Pancreas (tissue), 10 donors: ENCODE measurements at regions not wholly inside any gene's neighbourhood (a gene's known extent, or its start where the extent isn't known, plus 50 kb on each side); places are given as distances from the start of the nearest gene placed in this dataset.
A peak's percentile ranks its signal among the peaks of the same experiment; 100 is the strongest.

ENCODE experiments used
- ATAC-seq, 4 donors: fragments of 200-7000 bp; cut with Tn5 transposase; one replicate each; pipeline versions ENCODE4 v1.8.0 to v1.9.1; 2020; ENCODE audit warnings: mild to moderate bottlenecking in 4 of 4, moderate library complexity in 4 of 4
- DNase-seq, 6 donors: peaks; one replicate each; pipeline ENCODE4 v3.0.0-alpha.2; 2020
- FAIRE-seq: peaks from 2 replicates; lab custom pipeline; 2012; peaks lifted over from hg19 to GRCh38; lab: Jason Lieb, UNC
- H3K27ac ChIP-seq, 4 donors: fragments of 200-600 bp; sonication (generic); 1 replicate in 3 of 4; 2 replicates in 1 of 4; pipeline versions ENCODE4 v1.5.0 to v1.8.0; 2020
- H3K27me3 ChIP-seq, 4 donors: fragments of 200-600 bp; one replicate each; pipeline ENCODE4 v1.8.0; 2021
- H3K36me3 ChIP-seq, 3 donors: fragments of 200-600 bp; sonication (generic) in 1 of 3; one replicate each; pipeline versions ENCODE4 v1.5.0 to v1.8.0; 2020 to 2021
- H3K4me1 ChIP-seq, 3 donors: fragments of 200-600 bp; one replicate each; pipeline ENCODE4 v1.8.0; 2021
- H3K4me3 ChIP-seq, 4 donors: fragments of 200-600 bp; sonication (generic) in 2 of 4; one replicate each; pipeline versions ENCODE4 v1.5.0 to v1.8.0; 2020 to 2021
- H3K9me3 ChIP-seq, 4 donors: fragments of 200-600 bp; one replicate each; pipeline ENCODE4 v1.8.0; 2021
- WGBS, 2 donors: extraction: QIAGEN DNeasy Blood & Tissue Kit; methylation state at CpG; one replicate each; pipeline ENCODE4 v1.1.7; 2013; 5-methylcytosine and 5-hydroxymethylcytosine counted together
- intact Hi-C, 3 donors: fragments of 100-400 bp; cut with DNase I; formaldehyde crosslinking; loops; one replicate each; pipeline versions ENCODE4 v1.11.1 to v1.14.2; 2022
- TF ChIP-seq, protein P1 (sequence below), 4 donors: fragments of 200-600 bp; sonication (generic) in 3 of 4; IDR thresholded peaks; one replicate each; pipeline versions ENCODE4 v1.5.0 to v1.8.0; 2021; ENCODE audit warnings: antibody characterized with exemption in 4 of 4
- donor health status: healthy with polysubstance abuse.
- donor health status: DM: no; HTN: no; CAD: no; lungs with moderate emphysema.
- donor health status: DM: no; HTN: no; CAD: no.
- donor health status: control.
- donor health status: control.
- donor health status: Bipolar disorder and iron deficiency.
- donor health status: DM: yes; HTN: yes; CAD: no.
- donor health status: DM: no; HTN: no; CAD: no.
- donor health status: DM: no; HTN: no; CAD: no.
- donor health status: DM: yes; HTN: yes; CAD: no.

DNA sequence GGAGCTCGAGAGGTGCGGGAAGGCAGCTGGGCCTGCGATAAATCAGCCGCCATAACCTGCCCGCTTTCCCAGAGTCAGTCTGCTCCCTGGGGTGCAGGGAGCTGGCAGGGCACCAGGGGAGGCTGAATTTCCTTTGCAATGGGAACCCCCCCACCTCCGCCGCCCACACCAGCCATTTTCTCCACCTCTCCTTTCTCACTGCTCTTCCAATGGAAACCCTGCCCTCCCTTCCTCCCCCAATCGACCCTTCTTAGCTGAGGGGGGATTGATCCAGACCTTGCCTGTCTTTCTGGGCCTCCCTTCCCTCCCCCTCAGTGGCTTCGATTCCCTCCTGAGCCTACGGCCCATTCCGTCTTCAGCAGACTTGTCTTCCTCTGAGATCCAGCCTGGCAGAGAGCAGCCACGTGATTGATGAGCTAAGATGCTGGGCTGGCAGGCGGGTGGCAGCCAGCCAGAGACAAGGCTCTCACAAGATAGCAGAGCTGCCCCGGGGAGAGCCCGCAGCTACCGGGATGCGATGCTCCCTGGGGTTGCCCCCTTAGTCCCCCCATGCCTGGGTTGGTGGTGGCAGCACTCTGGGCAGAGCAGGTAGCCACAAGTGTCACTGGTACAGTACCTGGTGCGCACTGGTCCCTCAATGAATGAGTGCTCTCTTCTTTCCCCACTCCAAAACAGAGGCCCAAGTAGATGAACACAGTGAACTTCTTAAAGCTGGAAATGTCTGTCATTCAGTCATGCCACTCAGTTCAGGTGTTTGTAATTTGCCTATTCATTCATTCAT, 53.7 kb upstream of the FABP6 start:
- TF ChIP-seq, protein P1, sequence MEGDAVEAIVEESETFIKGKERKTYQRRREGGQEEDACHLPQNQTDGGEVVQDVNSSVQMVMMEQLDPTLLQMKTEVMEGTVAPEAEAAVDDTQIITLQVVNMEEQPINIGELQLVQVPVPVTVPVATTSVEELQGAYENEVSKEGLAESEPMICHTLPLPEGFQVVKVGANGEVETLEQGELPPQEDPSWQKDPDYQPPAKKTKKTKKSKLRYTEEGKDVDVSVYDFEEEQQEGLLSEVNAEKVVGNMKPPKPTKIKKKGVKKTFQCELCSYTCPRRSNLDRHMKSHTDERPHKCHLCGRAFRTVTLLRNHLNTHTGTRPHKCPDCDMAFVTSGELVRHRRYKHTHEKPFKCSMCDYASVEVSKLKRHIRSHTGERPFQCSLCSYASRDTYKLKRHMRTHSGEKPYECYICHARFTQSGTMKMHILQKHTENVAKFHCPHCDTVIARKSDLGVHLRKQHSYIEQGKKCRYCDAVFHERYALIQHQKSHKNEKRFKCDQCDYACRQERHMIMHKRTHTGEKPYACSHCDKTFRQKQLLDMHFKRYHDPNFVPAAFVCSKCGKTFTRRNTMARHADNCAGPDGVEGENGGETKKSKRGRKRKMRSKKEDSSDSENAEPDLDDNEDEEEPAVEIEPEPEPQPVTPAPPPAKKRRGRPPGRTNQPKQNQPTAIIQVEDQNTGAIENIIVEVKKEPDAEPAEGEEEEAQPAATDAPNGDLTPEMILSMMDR (IDR thresholded peaks at IDR 0.05) = no peak
- FAIRE-seq (no peak), DNase-seq (no peak), ATAC-seq (peak in 3 of 4 donors; percentile 22 to 65 (median 28))
- Histone ChIP-seq H3K27ac (no peak overlapping the region), H3K4me3 (no peak overlapping the region), H3K36me3 (no peaks in the 10 kb centered on the region), H3K27me3 (no peaks in the 10 kb centered on the region), H3K4me1 (no peaks in the 10 kb centered on the region), H3K9me3 (no peaks in the 10 kb centered on the region)
- WGBS, 2 donors = 67 to 71% methylated on average over 18 of the region's 18 CpGs
- intact Hi-C loops = no loop called here

DNA sequence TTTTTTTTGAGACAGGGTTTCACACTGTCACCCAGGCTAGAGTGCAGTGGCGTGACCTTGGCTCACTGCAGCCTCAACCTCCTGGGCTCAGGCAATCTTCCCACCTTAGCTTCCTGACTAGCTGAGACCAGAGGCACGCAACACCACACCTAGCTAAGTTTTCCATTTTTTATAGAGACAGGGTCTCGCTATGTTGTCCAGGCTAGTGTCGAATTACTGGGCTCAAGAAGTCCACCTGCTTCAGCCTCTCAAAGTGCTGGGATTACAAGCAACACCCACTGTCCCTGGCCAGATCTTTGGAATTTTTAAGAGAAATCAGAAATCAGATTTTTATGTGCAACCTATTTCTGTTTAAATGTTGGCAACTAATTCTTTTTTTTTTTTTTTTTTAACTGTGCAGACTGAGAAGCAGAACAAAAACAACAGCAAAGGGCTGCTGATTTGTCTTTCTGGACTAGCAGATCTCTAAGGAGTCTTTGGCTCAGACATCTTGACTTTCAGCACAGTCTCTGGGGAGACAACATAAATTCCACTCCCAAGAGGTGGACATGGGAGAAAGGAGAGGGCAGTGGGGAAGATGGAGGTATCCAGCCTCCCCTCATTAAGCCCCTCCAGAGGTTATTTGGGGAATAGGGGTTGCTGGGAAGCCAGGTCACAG, 54.4 kb upstream of the FABP6 start:
- TF ChIP-seq, protein P1 (IDR thresholded peaks at IDR 0.05) = no peak
- intact Hi-C loops = no loop called here
- ATAC-seq (no peak), FAIRE-seq (no peak), DNase-seq (no peak)
- WGBS, 2 donors = 79 to 82% methylated on average over 4 of the region's 4 CpGs
- no peak overlapping the region for H3K27ac ChIP-seq
- H3K9me3 ChIP-seq = no peaks in the 10 kb centered on the region
- H3K27me3 ChIP-seq = no peaks in the 10 kb centered on the region
- no peak overlapping the region for H3K4me3 ChIP-seq
- H3K36me3 ChIP-seq = no peaks in the 10 kb centered on the region
- no peaks in the 10 kb centered on the region for H3K4me1 ChIP-seq

DNA sequence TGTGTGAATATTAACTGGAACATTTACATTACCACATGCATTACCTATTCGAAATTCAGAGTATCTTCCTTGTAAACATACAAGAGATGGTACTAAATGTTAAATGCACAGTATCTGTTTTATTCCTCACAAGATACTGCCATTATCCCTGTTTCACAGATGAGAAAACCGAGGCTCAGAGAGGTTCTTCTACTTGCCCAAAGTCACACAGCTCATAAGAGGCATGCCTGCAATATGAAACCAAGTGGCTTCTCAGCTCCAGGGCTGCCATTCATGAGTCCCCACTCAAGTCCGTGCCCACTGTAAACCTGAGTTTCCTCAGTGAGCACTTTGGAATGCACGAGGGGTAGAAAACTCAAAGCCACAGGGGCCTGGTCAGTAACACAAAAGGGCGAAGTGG, 55.0 kb upstream of the FABP6 start:
- intact Hi-C loops = no loop called here
- FAIRE-seq (no peak), DNase-seq (no peak)

DNA sequence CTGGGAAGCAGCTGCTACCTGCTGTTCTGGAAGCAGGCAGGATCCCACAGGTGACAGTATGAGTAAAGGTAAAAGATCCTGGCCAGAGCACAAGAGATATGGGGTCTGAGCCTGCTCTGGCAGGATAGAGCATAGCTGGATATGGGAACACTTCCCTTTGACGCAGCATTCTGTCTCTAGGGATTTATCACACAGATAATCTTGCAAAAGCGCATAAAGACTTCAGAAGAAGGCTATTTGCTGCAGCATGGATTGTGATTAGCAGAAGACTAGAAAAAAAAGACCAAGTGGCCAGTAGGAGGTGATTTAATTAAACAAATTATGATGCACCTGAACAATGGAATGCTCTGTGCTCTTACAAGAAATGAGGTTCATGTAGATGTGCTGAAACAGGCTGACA, 52.4 kb upstream of the PWWP2A start:
- no peaks in the 10 kb centered on the region for H3K27me3 ChIP-seq
- H3K9me3 ChIP-seq = no peaks in the 10 kb centered on the region
- ATAC-seq = no peak
- DNase-seq = no peak
- H3K27ac ChIP-seq = no peak overlapping the region
- no peaks in the 10 kb centered on the region for H3K36me3 ChIP-seq
- H3K4me3 ChIP-seq = no peak overlapping the region
- 35 to 41% methylated on average over 2 of the region's 2 CpGs for WGBS, 2 donors
- H3K4me1 ChIP-seq = no peaks in the 10 kb centered on the region
- no peak for FAIRE-seq
- intact Hi-C loops = no loop called here
- TF ChIP-seq, protein P1 (IDR thresholded peaks at IDR 0.05) = no peak

More for the DNA sequence above, 55.0 kb upstream of the FABP6 start:
- no peak overlapping the region for H3K4me3 ChIP-seq
- WGBS, 2 donors = 74 to 79% methylated on average over 5 of the region's 5 CpGs
- TF ChIP-seq, protein P1 (IDR thresholded peaks at IDR 0.05) = no peak
- no peaks in the 10 kb centered on the region for H3K4me1 ChIP-seq
- H3K27ac ChIP-seq = no peak overlapping the region
- H3K9me3 ChIP-seq = no peaks in the 10 kb centered on the region
- H3K27me3 ChIP-seq = no peaks in the 10 kb centered on the region
- ATAC-seq = no peak
- no peaks in the 10 kb centered on the region for H3K36me3 ChIP-seq

DNA sequence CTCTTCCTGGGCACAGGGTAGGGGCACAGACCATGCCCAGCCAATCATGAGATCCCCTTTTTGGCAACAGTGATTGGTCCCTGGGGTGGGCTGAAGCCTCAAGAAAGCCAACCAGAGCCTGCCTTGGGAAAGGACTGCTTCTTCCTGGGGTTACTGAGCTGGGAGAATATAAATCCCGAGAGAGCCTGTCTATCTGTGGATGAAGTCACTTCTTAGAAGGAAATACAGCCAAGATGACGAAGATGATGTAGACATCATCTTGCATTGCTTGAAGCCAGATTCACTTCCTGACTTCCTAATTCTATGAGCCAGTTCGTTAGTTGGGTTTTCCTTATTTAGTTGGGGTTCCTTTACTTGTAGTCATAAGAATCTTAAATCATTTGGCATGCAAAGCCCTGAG, 50.1 kb upstream of the PWWP2A start:
- Histone ChIP-seq H3K9me3 (no peaks in the 10 kb centered on the region), H3K27me3 (no peaks in the 10 kb centered on the region), H3K4me1 (peaks cover 0 to 3% (median 0%) of the 10 kb centered on the region in 3 donors), H3K36me3 (no peaks in the 10 kb centered on the region), H3K4me3 (no peak overlapping the region), H3K27ac (peak overlapping the region in 1 of 4 donors; percentile 50)
- WGBS, 2 donors = 68 to 80% methylated on average over 3 of the region's 3 CpGs
- ATAC-seq = peak in 1 of 4 donors; percentile 16
- intact Hi-C loops = no loop called here
- TF ChIP-seq, protein P1 (IDR thresholded peaks at IDR 0.05) = no peak
- no peak for DNase-seq
- FAIRE-seq = no peak
